ENCODE measurements at regions not wholly inside any gene's neighbourhood (a gene's known extent, or its start where the extent isn't known, plus 50 kb on each side); places are given as distances from the start of the nearest gene placed in this dataset.
A peak's percentile ranks its signal among the peaks of the same experiment; 100 is the strongest.

DNA sequence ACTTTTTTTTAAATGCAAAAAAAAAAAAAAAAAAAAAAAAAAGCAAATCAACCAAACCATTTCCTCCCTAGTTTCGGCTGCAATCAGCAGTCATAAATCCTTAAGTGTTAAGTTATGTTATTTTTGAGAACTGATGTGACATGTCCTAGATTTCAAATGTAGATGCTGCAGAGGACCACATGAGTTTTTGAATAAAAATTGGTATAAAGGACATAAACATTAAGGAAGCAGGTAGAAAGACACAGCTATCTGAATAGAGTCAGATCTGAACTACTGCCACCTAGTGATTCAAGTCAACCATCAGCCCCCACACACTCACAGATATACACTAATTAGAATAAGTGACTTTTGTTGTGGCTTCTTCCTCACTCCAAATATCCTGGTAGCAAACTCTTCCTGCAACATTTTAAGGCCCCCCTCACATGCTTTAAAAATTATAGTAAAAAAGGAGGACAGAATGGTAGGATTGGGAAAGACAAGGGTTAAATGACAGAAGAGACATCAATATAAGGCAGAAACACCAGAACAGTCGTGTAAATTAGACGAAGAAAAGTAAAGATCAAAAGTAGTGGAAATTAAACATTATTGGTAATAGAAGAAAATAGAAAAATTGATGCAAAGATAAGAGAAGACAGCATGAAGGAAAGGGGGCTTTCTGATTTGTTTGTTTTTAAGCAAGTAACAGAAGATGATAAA is 394.5 kb upstream of the ATP2B1 start:
- Histone ChIP-seq H3K36me3 (no peaks in the 10 kb centered on the region), H3K4me3 (no peak overlapping the region), H3K4me1 (no peaks in the 10 kb centered on the region), H3K9me3 (no peaks in the 10 kb centered on the region), H3K27ac (no peak overlapping the region), H3K27me3 (no peaks in the 10 kb centered on the region)
- DNase-seq: peak in 1 of 2 donors; percentile 59
- no peak for TF ChIP-seq EP300 (IDR thresholded peaks at IDR 0.05)
- TF ChIP-seq, protein P1, sequence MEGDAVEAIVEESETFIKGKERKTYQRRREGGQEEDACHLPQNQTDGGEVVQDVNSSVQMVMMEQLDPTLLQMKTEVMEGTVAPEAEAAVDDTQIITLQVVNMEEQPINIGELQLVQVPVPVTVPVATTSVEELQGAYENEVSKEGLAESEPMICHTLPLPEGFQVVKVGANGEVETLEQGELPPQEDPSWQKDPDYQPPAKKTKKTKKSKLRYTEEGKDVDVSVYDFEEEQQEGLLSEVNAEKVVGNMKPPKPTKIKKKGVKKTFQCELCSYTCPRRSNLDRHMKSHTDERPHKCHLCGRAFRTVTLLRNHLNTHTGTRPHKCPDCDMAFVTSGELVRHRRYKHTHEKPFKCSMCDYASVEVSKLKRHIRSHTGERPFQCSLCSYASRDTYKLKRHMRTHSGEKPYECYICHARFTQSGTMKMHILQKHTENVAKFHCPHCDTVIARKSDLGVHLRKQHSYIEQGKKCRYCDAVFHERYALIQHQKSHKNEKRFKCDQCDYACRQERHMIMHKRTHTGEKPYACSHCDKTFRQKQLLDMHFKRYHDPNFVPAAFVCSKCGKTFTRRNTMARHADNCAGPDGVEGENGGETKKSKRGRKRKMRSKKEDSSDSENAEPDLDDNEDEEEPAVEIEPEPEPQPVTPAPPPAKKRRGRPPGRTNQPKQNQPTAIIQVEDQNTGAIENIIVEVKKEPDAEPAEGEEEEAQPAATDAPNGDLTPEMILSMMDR (IDR thresholded peaks at IDR 0.05): peak in 1 of 7 experiments; percentile 38
- no peak for TF ChIP-seq POLR2A (IDR thresholded peaks at IDR 0.05)
- TF ChIP-seq POLR2AphosphoS5 (IDR thresholded peaks at IDR 0.05): no peak
- intact Hi-C loops (cut with DNase I; ENCODE audit: low total_unique reads): loop anchor here (10.0 kb wide), 1 partner anchor 558 kb away; no protein-coding TSS in a partner anchor
- WGBS, 5 donors: 61 to 74% (median 67%) methylated on average over 3 of the region's 3 CpGs

DNA sequence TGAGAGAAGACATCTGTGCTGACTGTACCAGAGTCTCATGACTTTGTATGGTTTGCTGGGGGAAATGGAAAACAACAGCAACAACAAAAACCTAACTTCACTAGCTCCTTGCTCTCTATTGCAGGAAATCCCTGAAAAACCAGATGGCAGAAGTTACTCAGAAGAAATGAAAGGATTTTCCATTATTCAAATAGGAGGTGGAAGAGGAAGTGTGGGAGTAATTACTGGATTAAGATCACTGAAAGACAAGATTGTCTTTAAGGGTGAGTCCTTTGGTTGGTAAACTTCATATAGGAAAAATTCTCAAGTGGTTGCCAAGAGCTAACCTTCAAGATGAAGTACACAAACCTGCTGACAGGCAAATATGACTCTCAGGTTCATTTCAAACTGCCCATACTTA is 391.9 kb upstream of the ATP2B1 start:
- H3K4me1 ChIP-seq: no peaks in the 10 kb centered on the region
- no peak overlapping the region for H3K27ac ChIP-seq
- H3K36me3 ChIP-seq: no peaks in the 10 kb centered on the region
- no peak for DNase-seq
- intact Hi-C loops (cut with DNase I; ENCODE audit: low total_unique reads): loop anchor here (10.0 kb wide), 1 partner anchor 556 kb away; no protein-coding TSS in a partner anchor
- no peak overlapping the region for H3K4me3 ChIP-seq
- no peaks in the 10 kb centered on the region for H3K27me3 ChIP-seq
- TF ChIP-seq POLR2A (IDR thresholded peaks at IDR 0.05) (no peak), EP300 (IDR thresholded peaks at IDR 0.05) (no peak), POLR2AphosphoS5 (IDR thresholded peaks at IDR 0.05) (no peak)
- TF ChIP-seq, protein P1 (IDR thresholded peaks at IDR 0.05): no peak
- H3K9me3 ChIP-seq: no peaks in the 10 kb centered on the region

- no peak overlapping the region for H3K4me3 ChIP-seq
- intact Hi-C loops (cut with DNase I; ENCODE audit: low total_unique reads): no loop called here
- no peaks in the 10 kb centered on the region for H3K36me3 ChIP-seq
- H3K4me1 ChIP-seq: no peaks in the 10 kb centered on the region
- TF ChIP-seq POLR2A (IDR thresholded peaks at IDR 0.05) (no peak), POLR2AphosphoS5 (IDR thresholded peaks at IDR 0.05) (no peak), EP300 (IDR thresholded peaks at IDR 0.05) (no peak)
- TF ChIP-seq, protein P1 (IDR thresholded peaks at IDR 0.05): no peak
- WGBS, 5 donors: 91 to 97% (median 96%) methylated on average over 1 of the region's 1 CpG
- no peak for DNase-seq
- H3K27me3 ChIP-seq: no peaks in the 10 kb centered on the region
- H3K27ac ChIP-seq: no peak overlapping the region
- H3K9me3 ChIP-seq: no peaks in the 10 kb centered on the region
Observed at GRCh38 chr12:90099288-90099687, 390.6 kb upstream of the ATP2B1 start.

DNA sequence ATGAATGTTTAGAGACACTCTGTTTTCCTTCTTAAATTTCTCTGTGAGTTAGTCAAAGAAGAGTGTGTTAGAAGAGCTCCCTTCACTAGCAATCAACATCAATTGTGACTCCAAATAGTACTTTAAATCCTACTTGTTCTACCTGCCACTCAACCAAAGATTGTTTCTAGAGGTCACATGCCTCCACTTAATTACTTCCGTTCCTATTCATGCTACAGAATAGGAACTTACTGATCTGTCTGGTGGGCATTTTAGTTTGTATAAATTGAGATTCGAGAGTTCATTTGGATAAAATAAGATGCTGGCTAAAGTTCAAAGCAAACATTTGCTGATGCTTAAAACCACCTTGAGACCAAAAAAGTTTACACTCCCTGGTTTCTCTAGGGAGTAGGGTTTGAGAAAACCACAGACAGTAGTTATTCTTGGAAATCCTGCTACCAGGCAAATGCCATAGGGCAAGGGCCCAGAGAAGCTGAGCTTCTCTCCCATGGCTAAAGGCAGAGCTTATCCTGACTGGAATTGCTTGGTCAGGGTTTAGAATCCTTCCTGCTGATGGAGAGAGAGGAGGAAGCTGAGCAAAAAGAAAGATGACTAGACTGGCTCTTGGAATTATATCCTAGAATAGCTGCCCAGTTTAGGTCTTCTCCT is 389.6 kb upstream of the ATP2B1 start:
- Histone ChIP-seq H3K4me3 (no peak overlapping the region), H3K9me3 (no peaks in the 10 kb centered on the region), H3K27me3 (no peaks in the 10 kb centered on the region), H3K27ac (no peak overlapping the region), H3K4me1 (no peaks in the 10 kb centered on the region), H3K36me3 (no peaks in the 10 kb centered on the region)
- intact Hi-C loops (cut with DNase I; ENCODE audit: low total_unique reads): no loop called here
- DNase-seq: no peak
- TF ChIP-seq POLR2AphosphoS5 (IDR thresholded peaks at IDR 0.05): no peak
- TF ChIP-seq EP300 (IDR thresholded peaks at IDR 0.05): no peak
- no peak for TF ChIP-seq POLR2A (IDR thresholded peaks at IDR 0.05)
- TF ChIP-seq, protein P1 (IDR thresholded peaks at IDR 0.05): no peak
- 17 to 50% (median 32%) methylated on average over 2 of the region's 2 CpGs for WGBS, 5 donors

Data from stomach (tissue), 8 donors.